ENCODE measurements at regions not wholly inside any gene's neighbourhood (a gene's known extent, or its start where the extent isn't known, plus 50 kb on each side); places are given as distances from the start of the nearest gene placed in this dataset.
A peak's percentile ranks its signal among the peaks of the same experiment; 100 is the strongest.
"Not testable (repeated sequence)": the region's sequence is repeated elsewhere in the genome, so short reads cannot be mapped to it uniquely, and the experiment has no call there.

GRCh38 chr5:152456815-152457443, 51.9 kb upstream of the NMUR2 start:
- DNase-seq (ENCODE audit: low read depth): no peak

GRCh38 chr5:152462021-152462721, 57.1 kb upstream of the NMUR2 start:
- DNase-seq (ENCODE audit: low read depth): no peak

- DNase-seq (ENCODE audit: low read depth): no peak
Observed at GRCh38 chr5:152464048-152464447, 59.0 kb upstream of the NMUR2 start.

GRCh38 chr5:152465140-152465539, 60.1 kb upstream of the NMUR2 start:
- DNase-seq (ENCODE audit: low read depth): no peak

GRCh38 chr5:152466085-152466745, 61.1 kb upstream of the NMUR2 start:
- no peak for DNase-seq (ENCODE audit: low read depth)

GRCh38 chr5:152470167-152470566, 65.1 kb upstream of the NMUR2 start:
- DNase-seq (ENCODE audit: low read depth): no peak

GRCh38 chr5:152472083-152472482, 67.0 kb upstream of the NMUR2 start:
- no peak for DNase-seq (ENCODE audit: low read depth)

- no peak for DNase-seq (ENCODE audit: low read depth)
Observed at GRCh38 chr5:152474961-152475360, 69.9 kb upstream of the NMUR2 start.

- DNase-seq (ENCODE audit: low read depth): no peak
Observed at GRCh38 chr5:152477536-152477935, 72.5 kb upstream of the NMUR2 start.

- DNase-seq (ENCODE audit: low read depth): not testable (repeated sequence)
Observed at GRCh38 chr5:152479866-152480265, 74.8 kb upstream of the NMUR2 start.

- not testable (repeated sequence) for DNase-seq (ENCODE audit: low read depth)
Observed at GRCh38 chr5:152480677-152481076, 75.6 kb upstream of the NMUR2 start.

- no peak for DNase-seq (ENCODE audit: low read depth)
Observed at GRCh38 chr5:152487130-152487529, 82.1 kb upstream of the NMUR2 start.

- DNase-seq (ENCODE audit: low read depth): no peak
Observed at GRCh38 chr5:152488869-152489268, 83.8 kb upstream of the NMUR2 start.

- no peak for DNase-seq (ENCODE audit: low read depth)
Observed at GRCh38 chr5:152499814-152500535, 94.9 kb upstream of the NMUR2 start.

GRCh38 chr5:152501294-152501693, 96.2 kb upstream of the NMUR2 start:
- DNase-seq (ENCODE audit: low read depth): no peak

GRCh38 chr5:152503206-152503605, 98.1 kb upstream of the NMUR2 start:
- DNase-seq (ENCODE audit: low read depth): no peak

- peak; percentile 29 for DNase-seq (ENCODE audit: low read depth)
Observed at GRCh38 chr5:152505442-152506042, 100.5 kb upstream of the NMUR2 start.

- no peak for DNase-seq (ENCODE audit: low read depth)
Observed at GRCh38 chr5:152511120-152511519, 106.0 kb upstream of the NMUR2 start.

- no peak for DNase-seq (ENCODE audit: low read depth)
Observed at GRCh38 chr5:152511531-152512132, 106.6 kb upstream of the NMUR2 start.

GRCh38 chr5:152514827-152515397, 109.8 kb upstream of the NMUR2 start:
- DNase-seq (ENCODE audit: low read depth): peak; percentile 1

- DNase-seq (ENCODE audit: low read depth): no peak
Observed at GRCh38 chr5:152523964-152524363, 118.9 kb upstream of the NMUR2 start.

All from fibroblast of the conjunctiva (primary cell).